CD1c-positive myeloid dendritic cell (primary cell): ENCODE measurements at regions not wholly inside any gene's neighbourhood (a gene's known extent, or its start where the extent isn't known, plus 50 kb on each side); places are given as distances from the start of the nearest gene placed in this dataset.

Experiments used
- DNase-seq: peaks from one replicate; pipeline ENCODE4 v3.0.0-alpha.2; 2016; ENCODE audit errors: extremely low spot score

DNA sequence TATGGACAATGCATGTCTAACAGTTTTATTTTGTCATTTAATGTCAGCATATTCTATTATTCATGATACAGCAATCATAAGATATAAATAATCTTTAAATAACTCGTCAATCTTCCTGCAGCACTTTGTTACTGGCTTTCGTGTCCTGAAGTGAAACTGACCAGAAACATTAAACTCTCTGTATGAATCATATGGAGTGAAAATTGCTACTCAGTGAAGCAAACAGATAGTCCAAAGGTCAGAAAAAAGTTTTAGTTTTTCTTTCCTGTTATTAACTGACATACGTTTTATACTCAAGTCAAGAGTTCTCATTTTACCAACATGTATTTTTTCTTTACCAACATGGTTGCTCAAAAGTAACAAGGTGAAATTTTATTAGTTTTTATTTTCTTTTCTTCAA, 106.8 kb upstream of the GALNT5 start:
- DNase-seq, result no peak

DNA sequence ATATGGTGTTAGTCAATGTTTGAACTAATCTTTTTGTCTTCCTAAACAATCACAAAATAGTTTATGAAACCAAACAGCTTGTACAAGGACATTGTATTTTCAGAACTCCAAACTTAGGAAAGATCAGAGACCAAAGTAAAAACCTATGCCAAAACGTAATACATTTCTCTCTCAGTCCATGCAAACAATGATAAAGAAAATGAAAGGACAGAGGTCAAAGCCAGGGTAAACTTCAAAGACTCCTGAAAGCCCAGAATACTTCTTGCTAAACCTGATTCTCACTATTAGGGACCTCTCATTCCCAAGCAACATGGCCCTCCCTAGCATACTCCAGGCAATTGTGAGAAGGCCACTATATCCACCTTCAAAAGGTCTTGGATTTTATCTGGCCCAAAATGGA, 105.1 kb upstream of the GALNT5 start:
- DNase-seq, result no peak

DNA sequence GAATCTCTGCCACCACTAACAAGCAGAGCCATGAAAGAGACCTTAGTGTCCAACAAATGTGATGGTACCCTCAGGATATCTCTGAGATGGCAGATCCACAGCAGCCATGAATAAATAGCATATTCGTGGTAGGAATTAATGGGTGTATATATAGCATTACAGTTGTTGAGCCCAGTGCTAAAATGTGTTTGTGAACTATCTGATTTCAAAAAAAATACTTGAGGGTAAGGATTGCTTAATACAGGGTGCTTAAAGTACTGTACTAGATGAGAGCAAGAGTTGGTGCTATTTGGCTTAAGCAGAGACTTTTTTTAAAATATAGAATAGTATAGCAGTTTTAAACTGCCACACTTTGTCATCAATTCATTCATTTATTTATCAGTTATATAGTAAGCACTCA, 101.5 kb upstream of the GALNT5 start:
- DNase-seq, result no peak

DNA sequence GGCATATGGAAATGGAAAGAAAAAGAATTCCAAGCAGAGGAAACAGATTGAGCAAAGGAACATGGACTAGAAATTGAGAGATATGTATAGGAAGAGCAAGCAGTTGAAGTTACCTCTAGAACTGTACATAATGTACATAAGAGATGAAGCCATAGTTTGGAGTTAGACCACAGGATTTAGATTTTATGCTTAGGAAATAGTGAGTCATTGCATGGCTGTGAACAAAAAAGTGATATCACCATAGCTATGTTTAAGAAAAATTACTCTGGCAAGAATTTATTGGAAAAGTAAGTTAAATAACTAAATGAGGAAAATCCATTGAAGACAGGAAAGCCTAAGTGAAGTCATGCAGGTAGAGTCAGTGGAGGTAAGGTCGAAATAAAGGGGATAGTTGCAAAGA, 99.4 kb upstream of the GALNT5 start:
- no peak for DNase-seq

DNA sequence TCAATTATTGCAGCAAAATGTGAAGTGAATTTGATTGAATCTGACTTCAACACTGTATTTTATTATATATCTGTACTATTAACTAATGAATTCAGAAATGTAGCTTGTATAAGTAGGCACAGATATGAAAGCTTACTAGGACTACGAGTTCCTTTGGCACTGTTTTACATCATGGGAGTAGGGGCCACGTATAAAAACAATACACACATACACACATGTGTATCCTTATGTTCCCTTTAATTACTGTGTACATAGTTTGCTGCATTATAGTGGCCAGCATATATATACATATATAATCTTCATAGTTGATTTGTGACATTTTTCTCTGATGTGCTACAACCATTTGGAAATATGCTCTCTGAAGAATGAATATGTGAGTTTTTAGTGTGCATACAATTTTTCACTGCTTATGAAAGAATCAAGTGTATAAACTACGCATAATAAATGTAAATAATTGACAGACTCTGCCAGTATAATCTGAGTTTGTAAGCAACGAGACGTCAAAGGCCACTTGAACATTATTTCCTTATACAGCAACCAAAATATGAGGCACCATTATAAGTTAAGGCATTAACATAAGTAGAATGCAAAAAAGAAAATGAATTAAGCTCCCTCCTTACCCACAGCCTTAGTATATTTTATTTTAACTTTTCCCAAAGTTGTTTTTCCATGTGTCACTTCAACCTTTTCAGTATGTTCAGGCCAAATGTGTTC, 98.1 kb upstream of the GALNT5 start:
- DNase-seq, result no peak

DNA sequence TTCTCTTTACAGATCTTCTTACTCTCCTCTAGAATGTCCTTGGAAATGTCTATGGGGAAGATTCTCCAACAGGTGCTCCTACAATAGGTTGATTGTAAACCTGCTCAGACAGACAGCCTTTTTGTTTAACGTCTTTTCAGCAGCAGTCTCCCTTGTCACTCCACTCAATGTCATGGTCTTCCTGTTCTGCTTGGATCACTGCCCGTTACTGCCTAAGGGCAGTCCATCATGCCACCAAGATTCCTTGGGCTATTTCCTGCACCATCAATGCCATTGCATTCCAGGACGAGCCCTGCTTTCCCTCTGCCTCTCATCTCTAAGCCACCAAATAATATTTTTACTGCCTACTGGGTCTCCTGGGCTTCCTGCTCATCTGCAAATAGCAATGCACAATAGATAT, 97.4 kb upstream of the GALNT5 start:
- no peak for DNase-seq

DNA sequence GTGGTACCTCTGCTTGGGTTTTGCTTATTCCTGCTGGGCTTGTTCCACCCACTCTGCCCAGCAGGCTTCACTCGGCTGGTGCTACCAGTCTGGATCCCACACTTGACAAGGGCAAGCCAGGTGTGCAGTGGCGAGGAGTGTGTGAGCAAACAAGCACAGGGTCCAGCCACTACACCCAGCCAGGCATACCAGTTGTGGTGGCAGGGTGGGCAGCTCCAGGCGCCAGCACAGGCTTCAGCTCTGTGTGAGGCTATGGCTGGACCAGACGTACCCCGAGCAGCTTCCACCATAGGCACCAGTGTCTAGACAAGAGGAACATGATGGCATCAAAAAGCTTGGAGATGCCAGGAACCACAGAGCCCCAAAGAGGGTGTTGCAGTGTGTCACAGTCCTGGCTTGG, 93.1 kb upstream of the GALNT5 start:
- DNase-seq, result no peak

DNA sequence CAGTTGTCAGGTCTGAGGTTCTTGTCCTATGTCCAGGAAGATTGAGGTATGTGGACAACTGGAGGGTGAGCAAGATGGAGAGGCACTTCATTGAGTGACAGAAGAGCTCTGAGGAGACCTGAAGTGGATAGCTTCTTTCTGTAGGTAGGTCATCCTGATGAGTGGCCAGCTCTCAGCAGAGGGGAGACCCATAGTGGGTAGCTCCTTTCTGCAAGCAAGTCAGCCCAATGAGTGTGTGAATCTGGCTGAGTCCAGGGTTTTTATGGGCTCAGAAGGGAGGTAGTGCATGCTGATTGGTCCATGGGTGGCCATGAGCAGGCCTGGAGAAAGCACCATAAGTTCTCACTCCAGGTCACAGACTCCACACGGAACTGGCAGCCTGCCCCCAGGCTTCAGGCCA, 92.6 kb upstream of the GALNT5 start:
- no peak for DNase-seq

DNA sequence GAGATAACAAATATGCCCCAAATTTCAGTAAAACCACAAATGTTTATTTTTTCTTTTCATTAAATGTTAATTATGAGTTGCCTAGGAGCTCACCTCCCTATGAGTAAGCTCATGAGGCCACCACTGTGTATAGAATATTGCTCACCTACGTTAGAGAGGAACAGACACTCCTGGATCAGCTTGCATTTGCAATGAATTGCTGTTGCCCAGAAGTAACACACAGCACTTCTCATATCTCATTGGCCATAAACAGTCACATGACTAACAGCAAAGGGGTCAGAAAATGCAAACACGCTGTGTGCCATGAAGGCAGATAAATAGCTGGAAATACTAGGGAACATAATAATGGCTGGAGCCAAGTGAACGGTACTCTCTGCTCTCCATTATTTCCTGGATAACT, 89.0 kb upstream of the GALNT5 start:
- DNase-seq, result no peak

DNA sequence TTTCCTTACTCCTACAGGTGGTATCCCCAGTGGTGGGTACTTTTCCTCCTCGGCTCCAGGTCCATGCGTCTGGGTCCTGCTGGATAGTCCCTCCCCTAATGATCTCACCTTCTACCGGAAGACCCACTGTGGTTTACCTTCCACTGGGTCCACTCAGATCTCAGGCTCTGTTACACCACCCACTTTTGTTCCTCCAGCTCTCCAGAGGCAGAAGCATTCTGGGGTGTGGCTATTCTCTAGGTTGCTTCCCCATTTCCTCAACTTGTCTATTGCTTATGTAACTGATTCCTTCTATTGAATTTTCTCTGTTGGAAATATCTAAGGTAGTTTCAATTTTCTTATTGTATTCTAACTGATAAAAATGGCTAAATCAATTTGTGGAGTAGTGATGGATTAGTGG, 87.6 kb upstream of the GALNT5 start:
- no peak for DNase-seq

DNA sequence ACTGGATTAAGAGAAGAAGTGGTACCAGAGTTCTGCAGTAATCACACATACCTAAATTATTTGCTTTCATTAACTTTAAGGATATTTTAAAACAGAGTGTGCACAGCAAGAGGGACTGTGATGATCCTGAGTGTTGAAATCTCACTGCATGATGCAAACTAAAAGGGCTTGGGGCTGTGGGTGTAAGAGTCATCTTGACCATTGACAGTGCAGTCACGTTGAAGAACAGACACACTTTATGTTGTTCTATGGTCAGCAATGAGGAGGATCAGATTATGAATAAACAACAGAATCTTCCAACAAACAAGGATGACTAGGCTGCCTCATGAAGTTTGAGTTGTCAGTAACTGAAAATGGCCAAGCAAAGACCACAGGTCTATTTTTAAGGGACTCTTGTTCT, 87.2 kb upstream of the GALNT5 start:
- no peak for DNase-seq

DNA sequence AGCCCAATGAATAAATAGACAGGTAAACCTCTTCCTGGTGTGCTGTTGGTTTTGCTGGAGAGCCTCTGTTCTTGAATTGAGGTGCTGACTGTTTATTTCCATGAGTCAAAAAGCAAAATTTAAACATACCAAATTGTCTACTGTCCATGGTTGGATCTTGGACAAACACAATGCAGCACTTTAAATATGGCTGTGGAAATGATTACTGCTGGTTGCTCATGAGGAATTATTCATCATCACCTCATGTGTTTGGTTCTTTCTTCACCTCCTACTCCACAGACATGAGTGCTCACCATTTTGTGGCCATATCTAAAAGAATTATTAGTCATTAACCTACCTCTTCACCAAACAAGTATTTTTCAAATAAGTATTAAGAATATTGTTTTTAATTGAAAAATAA, 85.3 kb upstream of the GALNT5 start:
- no peak for DNase-seq

DNA sequence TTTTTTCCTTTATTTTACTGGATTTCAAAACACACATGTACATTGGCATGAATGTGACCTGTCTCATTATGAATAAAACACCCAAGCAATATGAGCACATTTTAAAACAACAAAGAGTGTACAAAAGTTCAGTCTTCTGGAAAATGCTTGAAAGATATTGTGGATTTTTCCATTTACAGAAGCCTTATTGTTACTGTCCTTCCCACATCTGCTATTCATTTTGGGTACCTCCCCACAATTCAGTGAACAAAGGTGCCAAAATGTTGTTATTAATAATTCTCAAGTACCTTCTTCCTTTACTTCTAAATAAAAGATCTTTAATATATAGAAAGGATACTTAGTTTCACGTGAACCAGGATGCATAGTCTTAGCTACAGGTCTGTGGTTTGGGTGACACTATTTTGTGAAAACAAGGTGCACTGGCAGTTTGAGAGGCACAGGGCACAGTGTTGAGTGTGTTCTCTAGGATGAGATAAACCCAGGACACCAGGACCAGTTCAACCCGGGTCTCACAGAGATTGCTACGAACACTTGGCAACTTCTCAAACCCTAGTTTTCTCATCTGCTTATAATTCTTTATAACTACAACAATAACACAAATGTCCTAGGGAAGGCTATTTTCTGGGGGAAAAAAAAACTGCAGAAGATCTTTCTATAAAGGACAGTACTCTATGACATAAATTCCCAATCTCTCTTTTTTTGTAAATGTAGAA, 84.5 kb upstream of the GALNT5 start:
- no peak for DNase-seq

DNA sequence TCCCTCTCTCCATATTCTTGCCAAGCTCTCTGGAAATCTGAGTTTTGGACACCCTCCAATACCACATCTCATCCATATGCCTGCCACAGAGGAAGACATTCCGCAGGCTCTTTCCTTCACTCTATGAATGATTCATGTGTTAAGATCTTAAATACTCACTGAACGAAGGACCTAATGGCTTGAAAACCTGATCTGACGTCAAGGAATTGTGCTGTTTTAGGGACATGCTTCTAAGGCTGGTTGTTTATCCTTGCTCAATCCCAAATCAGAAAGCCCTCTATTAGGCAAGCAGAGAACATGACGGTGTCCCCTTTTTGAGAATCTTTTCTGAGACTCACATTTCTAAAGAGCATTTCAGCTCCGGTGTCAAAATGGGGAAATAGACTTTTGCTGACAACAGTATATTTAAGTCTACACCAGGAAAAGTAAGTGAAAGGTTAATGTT, 83.7 kb upstream of the GALNT5 start:
- DNase-seq, result peak; percentile 25

DNA sequence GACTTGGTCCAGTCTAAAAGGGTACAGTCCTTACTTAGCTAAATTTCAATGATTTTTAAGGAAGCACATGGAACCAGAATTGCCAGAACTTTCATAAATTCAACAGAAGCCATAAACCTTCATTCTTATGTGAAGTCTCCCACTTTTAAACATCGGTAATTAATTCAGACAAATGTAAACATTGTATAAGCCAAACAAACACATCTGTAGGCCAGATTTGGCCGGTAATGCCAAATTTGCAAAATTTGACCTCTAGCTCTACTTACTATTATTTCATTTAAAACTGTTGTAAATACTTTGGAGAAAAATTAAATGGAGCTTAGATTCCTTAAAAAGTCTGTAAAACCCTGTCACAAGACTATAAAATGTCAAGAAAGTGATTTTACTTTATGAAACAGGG, 83.2 kb upstream of the GALNT5 start:
- no peak for DNase-seq

DNA sequence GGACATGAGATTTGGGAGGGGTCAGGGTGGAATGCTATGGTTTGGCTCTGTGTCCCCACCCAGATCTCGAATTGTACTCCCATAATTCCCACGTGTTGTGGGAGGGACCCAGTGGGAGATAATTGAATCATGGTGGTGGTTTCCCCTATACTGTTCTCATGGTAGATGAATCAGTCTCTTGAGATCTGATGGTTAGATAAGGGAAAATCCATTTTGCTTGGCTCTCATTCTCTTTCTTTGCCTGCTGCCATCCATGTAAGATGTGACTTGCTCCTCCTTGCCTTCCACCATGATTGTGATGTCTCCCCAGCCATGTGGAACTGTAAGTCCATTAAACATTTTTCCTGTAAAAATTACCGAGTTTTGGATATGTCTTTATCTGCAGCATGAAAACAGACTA, 80.9 kb upstream of the GALNT5 start:
- no peak for DNase-seq

DNA sequence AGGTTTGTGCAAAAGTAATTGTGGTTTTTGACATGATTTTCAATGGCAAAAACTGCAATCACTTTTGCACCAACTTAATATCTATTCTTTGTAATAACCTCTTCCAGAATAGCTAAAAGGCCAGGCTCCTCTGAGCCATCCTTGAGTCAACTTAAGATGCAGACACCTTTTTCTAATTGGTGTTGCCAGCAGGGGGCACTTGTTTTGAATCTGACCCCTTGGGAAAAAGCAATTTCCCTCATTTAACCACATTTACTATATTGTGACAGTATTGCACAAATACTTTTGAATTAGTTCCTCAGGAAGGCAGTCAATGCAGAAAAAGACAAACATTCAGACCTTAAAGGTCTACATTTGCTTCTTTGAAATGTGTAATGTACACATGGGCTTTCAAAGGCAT, 78.6 kb upstream of the GALNT5 start:
- DNase-seq, result peak; percentile 42

DNA sequence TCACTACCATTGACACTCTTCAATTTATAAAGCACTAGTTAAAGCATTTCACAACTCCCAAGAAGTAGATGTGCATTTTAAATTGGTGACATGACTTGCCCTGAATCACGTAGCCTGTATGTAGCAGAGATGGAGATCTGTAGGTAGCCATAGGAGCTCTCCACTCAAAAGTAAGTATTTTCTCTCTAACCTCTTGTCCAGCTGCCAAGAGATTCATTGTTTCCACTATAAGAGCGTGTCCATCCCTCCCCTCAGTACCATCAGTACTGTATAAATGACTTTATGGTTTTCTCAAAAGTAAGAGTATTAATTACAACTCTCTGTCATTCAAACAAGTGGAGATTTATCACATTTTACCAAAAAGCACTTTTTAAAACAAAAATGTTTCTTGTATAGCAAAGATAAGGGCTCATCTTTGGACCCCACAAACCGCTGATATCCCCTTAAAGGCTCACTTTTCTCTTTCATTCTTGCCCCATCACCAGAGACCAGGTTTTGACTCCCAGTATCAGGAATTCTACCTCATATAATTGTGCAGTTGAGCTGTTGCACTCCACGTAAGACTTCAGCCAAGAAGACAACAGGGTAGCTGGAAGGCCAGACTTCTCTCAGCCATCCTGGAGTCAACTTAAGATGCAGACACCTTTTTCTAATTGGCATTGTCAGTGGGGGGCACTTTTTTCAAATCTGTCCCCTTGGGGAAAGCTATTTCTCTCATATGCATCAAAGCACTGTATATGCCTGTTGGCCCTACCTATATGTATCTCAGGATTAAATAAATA, 78.0 kb upstream of the GALNT5 start:
- DNase-seq, result no peak

DNA sequence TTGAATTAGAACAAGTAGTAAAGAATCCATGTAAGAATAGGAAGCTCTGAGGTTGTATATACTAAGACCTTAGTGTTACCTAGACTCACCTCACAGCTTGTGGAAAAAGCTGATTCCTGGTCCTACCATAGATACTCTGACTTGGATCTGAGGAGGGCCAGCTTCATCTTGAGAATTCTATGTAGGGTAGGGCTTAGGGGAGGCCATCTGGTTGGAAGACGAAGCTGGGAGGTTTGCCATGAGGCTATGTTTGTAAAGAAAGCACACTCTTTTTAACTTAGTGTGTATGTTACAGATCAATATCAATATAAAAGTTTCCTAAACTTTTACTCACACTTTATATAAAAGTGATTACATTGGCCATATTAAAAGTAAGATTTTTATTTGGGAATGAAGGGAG, 77.1 kb upstream of the GALNT5 start:
- DNase-seq, result no peak

DNA sequence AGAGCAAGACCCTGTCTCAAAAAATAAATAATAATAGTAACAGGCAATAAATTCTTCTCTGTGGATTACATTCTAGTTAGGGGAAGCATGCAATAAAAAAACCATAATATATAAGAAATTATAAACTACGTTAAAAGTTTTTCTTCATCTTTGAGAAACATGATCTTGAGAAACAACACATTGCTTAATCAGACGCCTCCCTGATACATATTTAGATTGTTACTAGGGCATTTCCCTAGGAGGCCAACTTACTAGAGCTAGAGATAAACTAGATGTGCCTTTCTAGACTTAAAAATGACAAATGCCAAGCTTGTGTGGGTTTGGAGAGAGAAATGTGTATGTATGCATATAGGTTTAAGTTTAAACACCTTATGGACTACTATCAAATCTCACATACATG, 76.3 kb upstream of the GALNT5 start:
- DNase-seq, result no peak

DNA sequence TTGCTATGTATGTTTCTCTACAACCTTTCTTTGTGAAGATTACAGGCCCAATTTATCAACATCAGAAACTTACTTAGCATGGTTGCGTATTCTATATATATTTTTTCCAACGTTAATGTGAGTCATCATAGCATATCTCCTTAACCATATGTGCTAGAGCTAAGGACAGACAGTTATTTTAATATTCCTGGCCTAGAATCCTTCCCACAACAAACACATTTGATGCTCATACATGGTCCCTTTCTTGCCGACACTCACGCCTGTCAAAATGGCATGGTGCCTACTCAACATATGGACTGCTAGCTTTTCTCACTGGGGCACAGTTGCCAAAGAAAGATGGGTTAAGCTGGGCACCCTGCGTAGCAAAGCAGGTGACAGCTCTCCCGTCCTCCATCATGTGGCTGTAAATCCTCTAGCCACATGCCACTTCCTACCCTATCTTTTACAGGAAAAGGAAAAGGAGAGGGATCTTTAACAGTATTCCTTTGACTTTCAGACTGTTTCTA, 75.2 kb upstream of the GALNT5 start:
- no peak for DNase-seq

DNA sequence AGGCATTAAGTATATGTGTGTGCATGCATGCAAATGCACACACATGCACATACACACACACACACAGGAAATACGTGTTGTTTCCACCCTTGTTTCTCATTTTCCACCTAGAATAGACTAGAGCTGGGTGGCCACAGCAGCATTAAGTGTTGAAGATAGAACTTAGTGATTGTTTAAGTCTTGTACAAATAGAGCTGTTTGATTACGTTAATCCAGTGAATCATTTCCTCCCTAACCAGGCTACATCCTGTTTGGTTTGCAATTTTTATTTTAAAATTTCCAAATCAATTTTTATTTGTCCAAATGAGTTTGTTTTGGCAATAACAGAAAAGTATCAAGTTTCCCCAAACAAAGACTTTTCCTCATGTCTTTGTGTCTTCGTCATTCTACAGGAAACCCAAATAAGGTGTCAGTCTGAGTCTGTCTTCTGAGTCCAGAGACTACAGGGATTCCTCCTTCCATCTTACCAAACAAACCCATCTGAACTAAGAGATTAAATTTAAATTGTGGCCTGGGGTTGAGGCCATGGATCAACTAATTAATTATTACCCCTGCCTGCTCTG, 74.6 kb upstream of the GALNT5 start:
- DNase-seq, result peak; percentile 9
